SH-SY5Y (cell line): ENCODE measurements at regions not wholly inside any gene's neighbourhood (a gene's known extent, or its start where the extent isn't known, plus 50 kb on each side); places are given as distances from the start of the nearest gene placed in this dataset.

Experiments used
- GATA2 ChIP-seq: IDR thresholded peaks from 2 replicates; pipeline ENCODE4 v1.6.1; 2011; ENCODE audit warnings: mild to moderate bottlenecking, low read depth, low read length
- GATA3 ChIP-seq: IDR thresholded peaks from 2 replicates; pipeline ENCODE4 v1.6.1; 2011; ENCODE audit warnings: low read depth, mild to moderate bottlenecking, low read length, moderate library complexity

DNA sequence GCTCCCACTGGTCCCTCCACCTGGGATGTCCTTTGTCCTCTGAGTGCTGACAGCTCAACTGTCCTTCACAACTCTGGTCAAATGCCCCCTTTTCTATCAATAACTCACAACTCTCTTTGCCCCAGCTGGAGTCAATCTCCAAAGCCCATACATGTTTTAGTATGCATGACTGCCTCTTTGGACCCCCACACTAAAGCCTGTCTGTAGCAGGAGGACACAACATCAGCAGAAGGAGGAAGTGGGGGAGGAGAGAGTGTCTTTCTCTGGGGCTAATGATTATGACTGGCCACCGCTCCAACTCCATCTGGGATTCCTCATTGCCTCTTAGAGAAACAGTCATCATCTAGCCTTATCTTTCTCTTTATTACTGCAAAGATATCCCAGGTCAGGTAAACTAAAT is 186.6 kb upstream of the FGGY start:
- TF ChIP-seq GATA2: no peak
- TF ChIP-seq GATA3: no peak
